ENCODE measurements at regions not wholly inside any gene's neighbourhood (a gene's known extent, or its start where the extent isn't known, plus 50 kb on each side); places are given as distances from the start of the nearest gene placed in this dataset.
"Not testable (repeated sequence)": the region's sequence is repeated elsewhere in the genome, so short reads cannot be mapped to it uniquely, and the experiment has no call there.

- intact Hi-C loops (cut with micrococcal nuclease); H3K36me3 ChIP-seq (ENCODE audit: low read depth, low read length); CTCF ChIA-PET; DNase-seq; H3K9me2 ChIP-seq (replicated peaks; ENCODE audit: low read length); H3K4me1 ChIP-seq (ENCODE audit: insufficient read depth, low read length); H4K20me1 ChIP-seq (ENCODE audit: low read length); H2AFZ ChIP-seq (ENCODE audit: low read length); H3K4me3 ChIP-seq (ENCODE audit: low read length); H3F3A ChIP-seq (ENCODE audit: low read length, unreplicated experiment); H3K27ac ChIP-seq (ENCODE audit: low read length); POLR2A ChIA-PET (ENCODE audit: unreplicated experiment); H3K9me3 ChIP-seq (ENCODE audit: low read length); H3K27me3 ChIP-seq (ENCODE audit: low read length); H3K4me2 ChIP-seq (ENCODE audit: low read length); H3K9ac ChIP-seq (ENCODE audit: low read length); BruUV-seq (replicated peaks); H3K79me2 ChIP-seq (ENCODE audit: low read length); ATAC-seq: not testable (repeated sequence)
Observed at GRCh38 chr4:22599228-22599928, 83.5 kb upstream of the ADGRA3 start.

- H3F3A ChIP-seq (ENCODE audit: low read length, unreplicated experiment); H3K27ac ChIP-seq (ENCODE audit: low read length); H3K9me3 ChIP-seq (ENCODE audit: low read length); H3K79me2 ChIP-seq (ENCODE audit: low read length); H3K9ac ChIP-seq (ENCODE audit: low read length); H3K27me3 ChIP-seq (ENCODE audit: low read length); H2AFZ ChIP-seq (ENCODE audit: low read length); CTCF ChIA-PET; H3K4me2 ChIP-seq (ENCODE audit: low read length); ATAC-seq; intact Hi-C loops (cut with micrococcal nuclease); H4K20me1 ChIP-seq (ENCODE audit: low read length); POLR2A ChIA-PET (ENCODE audit: unreplicated experiment); H3K4me1 ChIP-seq (ENCODE audit: insufficient read depth, low read length); H3K36me3 ChIP-seq (ENCODE audit: low read depth, low read length); BruUV-seq (replicated peaks); H3K9me2 ChIP-seq (replicated peaks; ENCODE audit: low read length); H3K4me3 ChIP-seq (ENCODE audit: low read length); DNase-seq: not testable (repeated sequence)
Observed at GRCh38 chr4:22599929-22600432, 84.1 kb upstream of the ADGRA3 start.

- CTCF ChIA-PET; H3K4me2 ChIP-seq (ENCODE audit: low read length); BruUV-seq (replicated peaks); H3K9ac ChIP-seq (ENCODE audit: low read length); H3K9me3 ChIP-seq (ENCODE audit: low read length); H4K20me1 ChIP-seq (ENCODE audit: low read length); H3K36me3 ChIP-seq (ENCODE audit: low read depth, low read length); POLR2A ChIA-PET (ENCODE audit: unreplicated experiment); DNase-seq; H3K27me3 ChIP-seq (ENCODE audit: low read length); H3K4me1 ChIP-seq (ENCODE audit: insufficient read depth, low read length); H2AFZ ChIP-seq (ENCODE audit: low read length); H3K27ac ChIP-seq (ENCODE audit: low read length); H3K4me3 ChIP-seq (ENCODE audit: low read length); intact Hi-C loops (cut with micrococcal nuclease); ATAC-seq; H3F3A ChIP-seq (ENCODE audit: low read length, unreplicated experiment); H3K9me2 ChIP-seq (replicated peaks; ENCODE audit: low read length); H3K79me2 ChIP-seq (ENCODE audit: low read length): not testable (repeated sequence)
Observed at GRCh38 chr4:22601638-22602037, 85.8 kb upstream of the ADGRA3 start.

GRCh38 chr4:22607382-22607781 lies 85.4 kb upstream of the GBA3 start:
- no peaks in the 10 kb centered on the region for H3K9me3 ChIP-seq (ENCODE audit: low read length)
- no peaks in the 10 kb centered on the region for H3K4me1 ChIP-seq (ENCODE audit: insufficient read depth, low read length)
- no TSS peak for BruUV-seq (replicated peaks)
- intact Hi-C loops (cut with micrococcal nuclease) = loop anchor here (1.0 to 2.0 kb wide), 4 partner anchors 93 to 819 kb away; no protein-coding TSS in a partner anchor
- no peak overlapping the region for H3K4me2 ChIP-seq (ENCODE audit: low read length)
- H4K20me1 ChIP-seq (ENCODE audit: low read length) = no peaks in the 10 kb centered on the region
- ChIA-PET POLR2A (ENCODE audit: unreplicated experiment) (no interaction called here), CTCF (interaction anchor here (0.6 to 1.0 kb wide), 6 partner anchors 81 to 250 kb away, joined by 3 to 5 read pairs (median 3); no protein-coding TSS in a partner anchor)
- H2AFZ ChIP-seq (ENCODE audit: low read length) = no peak overlapping the region
- H3K4me3 ChIP-seq (ENCODE audit: low read length) = no peak overlapping the region
- DNase-seq (peak; percentile 62), ATAC-seq (peak; percentile 99)
- no peaks in the 10 kb centered on the region for H3F3A ChIP-seq (ENCODE audit: low read length, unreplicated experiment)
- H3K36me3 ChIP-seq (ENCODE audit: low read depth, low read length) = no peaks in the 10 kb centered on the region
- no peaks in the 10 kb centered on the region for H3K79me2 ChIP-seq (ENCODE audit: low read length)
- H3K9ac ChIP-seq (ENCODE audit: low read length) = no peak overlapping the region
- no peaks in the 10 kb centered on the region for H3K27me3 ChIP-seq (ENCODE audit: low read length)
- H3K9me2 ChIP-seq (replicated peaks; ENCODE audit: low read length) = no peaks in the 10 kb centered on the region
- H3K27ac ChIP-seq (ENCODE audit: low read length) = no peak overlapping the region
- TF ChIP-seq CTCF (conservative IDR thresholded peaks at IDR 0.05; ENCODE audit: low read depth, low read length) = peak; percentile 62
- no peak for TF ChIP-seq EZH2 (IDR thresholded peaks at IDR 0.05; ENCODE audit: low read length, unreplicated experiment)

GRCh38 chr4:22609951-22610525 lies 82.7 kb upstream of the GBA3 start:
- H3K4me3 ChIP-seq (ENCODE audit: low read length); H3K27ac ChIP-seq (ENCODE audit: low read length); POLR2A ChIA-PET (ENCODE audit: unreplicated experiment); H3K9me3 ChIP-seq (ENCODE audit: low read length); DNase-seq; BruUV-seq (replicated peaks); H3K9ac ChIP-seq (ENCODE audit: low read length); H3K4me2 ChIP-seq (ENCODE audit: low read length); H3K79me2 ChIP-seq (ENCODE audit: low read length); H3K9me2 ChIP-seq (replicated peaks; ENCODE audit: low read length); H3K4me1 ChIP-seq (ENCODE audit: insufficient read depth, low read length); H3K27me3 ChIP-seq (ENCODE audit: low read length); H4K20me1 ChIP-seq (ENCODE audit: low read length); H3F3A ChIP-seq (ENCODE audit: low read length, unreplicated experiment); intact Hi-C loops (cut with micrococcal nuclease); H3K36me3 ChIP-seq (ENCODE audit: low read depth, low read length); ATAC-seq; CTCF ChIA-PET; H2AFZ ChIP-seq (ENCODE audit: low read length): not testable (repeated sequence)

All from PC-3 (cell line).